Lower lobe of right lung (tissue), 2 donors: ENCODE measurements at regions not wholly inside any gene's neighbourhood (a gene's known extent, or its start where the extent isn't known, plus 50 kb on each side); places are given as distances from the start of the nearest gene placed in this dataset.

Source experiments
- ATAC-seq, 2 donors: fragments of 200-7000 bp; cut with Tn5 transposase; one replicate each; pipeline ENCODE4 v1.9.1; 2020 to 2022; ENCODE audit warnings: mild to moderate bottlenecking in 2 of 2, moderate library complexity in 2 of 2
- DNase-seq: peaks from one replicate; pipeline ENCODE4 v3.0.0-alpha.2; 2020
- H3K27ac ChIP-seq: fragments of 200-600 bp; one replicate; pipeline ENCODE4 v1.8.0; 2022
- H3K27me3 ChIP-seq: fragments of 200-600 bp; one replicate; pipeline ENCODE4 v1.8.0; 2022; ENCODE audit warnings: low read depth
- H3K36me3 ChIP-seq: fragments of 200-600 bp; one replicate; pipeline ENCODE4 v1.8.0; 2022; ENCODE audit warnings: mild to moderate bottlenecking
- H3K4me1 ChIP-seq: fragments of 200-600 bp; one replicate; pipeline ENCODE4 v1.8.0; 2022
- H3K4me3 ChIP-seq: fragments of 200-600 bp; one replicate; pipeline ENCODE4 v1.8.0; 2022; ENCODE audit warnings: mild to moderate bottlenecking
- H3K9me3 ChIP-seq: fragments of 200-600 bp; one replicate; pipeline ENCODE4 v1.8.0; 2022
- CTCF ChIP-seq: fragments of 200-600 bp; IDR thresholded peaks from one replicate; pipeline ENCODE4 v1.8.0; 2022; ENCODE audit warnings: antibody characterized with exemption, mild to moderate bottlenecking
- intact Hi-C: fragments of 100-400 bp; cut with DNase I; formaldehyde crosslinking; loops from one replicate; pipeline ENCODE4 v1.11.0; 2022
- donor health status: DM: no; HTN: yes; CAD: no; lungs with severe emphysema.

- Histone ChIP-seq H3K27ac (no peak overlapping the region), H3K36me3 (no peaks in the 10 kb centered on the region), H3K4me3 (no peak overlapping the region), H3K27me3 (no peaks in the 10 kb centered on the region), H3K4me1 (no peaks in the 10 kb centered on the region), H3K9me3 (no peaks in the 10 kb centered on the region)
- no peak for DNase-seq
- intact Hi-C loops = no loop called here
- no peak for ATAC-seq
- TF ChIP-seq CTCF = no peak
Observed at GRCh38 chr2:128692895-128693742, 374.5 kb upstream of the HS6ST1 start.

GRCh38 chr2:128693743-128694029, 375.0 kb upstream of the HS6ST1 start:
- Histone ChIP-seq H3K27ac (no peak overlapping the region), H3K9me3 (no peaks in the 10 kb centered on the region), H3K4me1 (no peaks in the 10 kb centered on the region), H3K36me3 (no peaks in the 10 kb centered on the region), H3K4me3 (no peak overlapping the region), H3K27me3 (no peaks in the 10 kb centered on the region)
- DNase-seq = no peak
- no peak for ATAC-seq
- intact Hi-C loops = no loop called here
- TF ChIP-seq CTCF = no peak

DNA sequence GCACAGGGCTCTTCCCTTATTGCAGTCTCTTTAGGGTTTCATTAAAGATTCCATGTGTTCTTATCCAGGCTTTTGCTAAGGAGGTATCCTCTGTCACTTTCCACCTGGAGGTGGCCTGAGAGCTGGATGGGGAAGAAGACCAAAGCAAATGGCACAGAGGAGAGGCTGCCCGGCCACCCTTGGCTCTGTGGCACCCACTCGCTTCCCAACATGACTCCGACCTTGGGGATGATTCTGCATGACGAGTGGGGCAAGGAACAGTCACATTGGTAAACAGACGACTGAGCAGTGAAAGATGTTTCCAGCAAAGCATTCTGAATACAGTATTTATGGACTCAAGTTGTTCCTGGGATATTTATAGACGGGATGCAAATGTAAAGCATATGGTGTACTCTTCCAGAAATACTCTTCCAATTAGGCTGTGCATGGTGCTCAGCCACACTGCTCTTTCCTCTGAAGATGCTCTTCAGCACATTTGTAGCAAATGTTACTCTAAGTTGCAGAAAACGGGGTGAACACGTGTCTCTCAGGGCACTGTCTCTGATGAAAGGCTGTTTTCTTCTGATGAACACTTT, 377.1 kb upstream of the HS6ST1 start:
- H3K4me3 ChIP-seq = no peak overlapping the region
- no peak for DNase-seq
- intact Hi-C loops = no loop called here

GRCh38 chr2:128696421-128696820, 377.8 kb upstream of the HS6ST1 start:
- Histone ChIP-seq H3K9me3 (no peaks in the 10 kb centered on the region), H3K27me3 (no peaks in the 10 kb centered on the region), H3K4me3 (no peak overlapping the region), H3K27ac (no peak overlapping the region), H3K4me1 (no peaks in the 10 kb centered on the region), H3K36me3 (no peaks in the 10 kb centered on the region)
- TF ChIP-seq CTCF = no peak
- intact Hi-C loops = no loop called here
- ATAC-seq (no peak), DNase-seq (no peak)

More for the DNA sequence above, 377.1 kb upstream of the HS6ST1 start:
- Histone ChIP-seq H3K9me3 (no peaks in the 10 kb centered on the region), H3K4me1 (no peaks in the 10 kb centered on the region), H3K27me3 (no peaks in the 10 kb centered on the region), H3K36me3 (no peaks in the 10 kb centered on the region), H3K27ac (no peak overlapping the region)
- TF ChIP-seq CTCF = no peak
- ATAC-seq = no peak

DNA sequence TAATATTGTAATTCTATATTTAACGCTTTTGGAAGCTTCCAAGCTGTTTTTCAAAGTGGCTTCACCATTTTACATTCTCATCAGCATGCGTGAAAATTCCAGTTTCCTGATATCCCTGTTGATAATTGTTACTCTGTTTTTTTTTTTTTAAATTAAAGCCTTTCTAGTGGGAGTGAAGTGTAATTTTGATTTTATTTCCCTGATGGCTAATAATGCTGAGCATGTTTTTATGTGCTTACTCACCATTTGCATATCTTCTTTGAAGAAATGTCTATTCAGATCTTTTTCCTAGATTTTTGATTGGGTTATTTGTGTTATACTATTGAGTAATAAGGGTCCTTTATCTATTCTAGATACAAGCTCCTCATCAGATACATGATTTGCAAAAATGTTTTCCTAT, 382.8 kb upstream of the HS6ST1 start:
- H3K36me3 ChIP-seq = no peaks in the 10 kb centered on the region
- H3K4me3 ChIP-seq = no peak overlapping the region
- no peak for DNase-seq
- no peaks in the 10 kb centered on the region for H3K27me3 ChIP-seq
- H3K27ac ChIP-seq = no peak overlapping the region
- H3K4me1 ChIP-seq = no peaks in the 10 kb centered on the region
- intact Hi-C loops = no loop called here
- no peak for TF ChIP-seq CTCF
- no peaks in the 10 kb centered on the region for H3K9me3 ChIP-seq
- no peak for ATAC-seq
